ENCODE measurements at regions not wholly inside any gene's neighbourhood (a gene's known extent, or its start where the extent isn't known, plus 50 kb on each side); places are given as distances from the start of the nearest gene placed in this dataset.
"Not testable (repeated sequence)": the region's sequence is repeated elsewhere in the genome, so short reads cannot be mapped to it uniquely, and the experiment has no call there.

DNA sequence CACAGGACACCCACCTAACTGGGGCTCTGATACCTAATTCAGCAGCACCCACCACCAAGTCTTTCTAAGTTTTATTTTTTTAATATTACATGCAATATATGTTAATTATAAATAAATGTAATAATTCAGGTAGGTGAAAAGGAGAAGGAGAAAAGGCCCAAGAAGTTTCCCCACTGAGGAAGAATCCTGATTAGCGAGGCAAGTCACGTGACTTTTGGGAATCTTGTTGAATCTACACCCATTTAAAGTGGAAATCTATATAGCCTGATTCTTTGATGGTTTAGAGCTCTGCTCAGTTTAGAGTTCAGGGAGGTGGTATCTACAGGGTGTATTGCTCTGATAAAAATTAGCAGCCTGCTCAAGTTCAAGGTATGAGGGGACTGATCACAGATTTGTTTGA lies 947.1 kb upstream of the DEFB115 start:
- H3K36me3 ChIP-seq (replicated peaks in 1 of 2; ENCODE audit: control insufficient read depth in 1 of 2, insufficient read depth in 2 of 2, low read length in 2 of 2); H3K9me3 ChIP-seq (ENCODE audit: low read length); H3K4me2 ChIP-seq (ENCODE audit: low read depth, low read length); H4K20me1 ChIP-seq (ENCODE audit: insufficient read depth, low read length); CTCF ChIA-PET (ENCODE audit: low intra/inter-chr PET ratio, low total read pairs); H3K4me1 ChIP-seq (ENCODE audit: insufficient read depth, low read length); in situ Hi-C loops (cut with HindIII; ENCODE audit: extremely low pct_ligation_motif_present, low pct_unique_long_range_greater_than_20kb); H3K9ac ChIP-seq (ENCODE audit: insufficient read depth, low read depth, low read length); H3K79me2 ChIP-seq (ENCODE audit: insufficient read depth, low read length); BruUV-seq (replicated peaks); DNase-seq (ENCODE audit: low spot score); H3K27me3 ChIP-seq (ENCODE audit: control insufficient read depth in 1 of 2, insufficient read depth in 2 of 2, low read length in 2 of 2); H3K27ac ChIP-seq (ENCODE audit: extremely low read length, insufficient read depth, low read length); intact Hi-C loops (cut with micrococcal nuclease; ENCODE audit: unreplicated experiment); ATAC-seq; POLR2A ChIA-PET; H3K4me3 ChIP-seq (replicated peaks in 1 of 3; ENCODE audit: insufficient read depth in 1 of 3, low read depth in 2 of 3, low read length in 3 of 3); FAIRE-seq; H2AFZ ChIP-seq (ENCODE audit: low read length): not testable (repeated sequence)
- TF ChIP-seq, protein P1, sequence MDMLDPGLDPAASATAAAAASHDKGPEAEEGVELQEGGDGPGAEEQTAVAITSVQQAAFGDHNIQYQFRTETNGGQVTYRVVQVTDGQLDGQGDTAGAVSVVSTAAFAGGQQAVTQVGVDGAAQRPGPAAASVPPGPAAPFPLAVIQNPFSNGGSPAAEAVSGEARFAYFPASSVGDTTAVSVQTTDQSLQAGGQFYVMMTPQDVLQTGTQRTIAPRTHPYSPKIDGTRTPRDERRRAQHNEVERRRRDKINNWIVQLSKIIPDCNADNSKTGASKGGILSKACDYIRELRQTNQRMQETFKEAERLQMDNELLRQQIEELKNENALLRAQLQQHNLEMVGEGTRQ (IDR thresholded peaks at IDR 0.05; ENCODE audit: low read depth, low read length) = peak; percentile 70
- TF ChIP-seq, protein P1 (CRISPR knock-in tag; IDR thresholded peaks at IDR 0.05; ENCODE audit: borderline replicate concordance) = not testable (repeated sequence)
- peak; percentile 85 for TF ChIP-seq RAD51 (IDR thresholded peaks at IDR 0.05; ENCODE audit: borderline replicate concordance)
- 13% methylated on average over 2 of the region's 2 CpGs for WGBS (ENCODE audit: low lambda C conversion rate)

DNA sequence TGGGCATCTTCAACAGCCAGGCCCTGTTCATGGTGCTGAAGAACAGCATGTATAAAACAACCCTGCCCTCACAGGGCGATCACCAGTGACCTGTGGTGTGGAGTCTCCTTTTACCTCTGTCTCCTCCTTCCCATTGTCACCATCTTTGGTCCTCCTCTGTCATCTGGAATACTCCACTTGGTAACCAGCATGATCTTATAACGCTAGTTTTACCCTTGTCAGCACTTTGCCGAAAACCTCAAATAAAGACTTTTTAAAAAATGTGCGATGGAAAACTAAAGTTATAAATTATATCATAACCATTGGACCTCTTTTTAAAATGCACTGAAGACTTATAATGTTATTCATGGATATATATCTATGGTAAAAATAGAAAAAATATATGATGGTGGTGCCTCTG lies 945.2 kb upstream of the DEFB115 start:
- WGBS (ENCODE audit: low lambda C conversion rate) = 55% methylated on average over 4 of the region's 4 CpGs
- DNase-seq (ENCODE audit: low spot score); H3K27me3 ChIP-seq (ENCODE audit: control insufficient read depth in 1 of 2, insufficient read depth in 2 of 2, low read length in 2 of 2); H2AFZ ChIP-seq (ENCODE audit: low read length); H3K36me3 ChIP-seq (replicated peaks in 1 of 2; ENCODE audit: control insufficient read depth in 1 of 2, insufficient read depth in 2 of 2, low read length in 2 of 2); H3K9ac ChIP-seq (ENCODE audit: insufficient read depth, low read depth, low read length); CTCF ChIA-PET (ENCODE audit: low intra/inter-chr PET ratio, low total read pairs); H3K4me3 ChIP-seq (replicated peaks in 1 of 3; ENCODE audit: insufficient read depth in 1 of 3, low read depth in 2 of 3, low read length in 3 of 3); POLR2A ChIA-PET; in situ Hi-C loops (cut with HindIII; ENCODE audit: extremely low pct_ligation_motif_present, low pct_unique_long_range_greater_than_20kb); ATAC-seq; H3K79me2 ChIP-seq (ENCODE audit: insufficient read depth, low read length); FAIRE-seq; H4K20me1 ChIP-seq (ENCODE audit: insufficient read depth, low read length); H3K27ac ChIP-seq (ENCODE audit: extremely low read length, insufficient read depth, low read length); H3K4me2 ChIP-seq (ENCODE audit: low read depth, low read length); intact Hi-C loops (cut with micrococcal nuclease; ENCODE audit: unreplicated experiment); H3K9me3 ChIP-seq (ENCODE audit: low read length); H3K4me1 ChIP-seq (ENCODE audit: insufficient read depth, low read length); BruUV-seq (replicated peaks): not testable (repeated sequence)
- peak in 1 of 2 experiments; percentile 50; a peak in 2 of 4 replicates for TF ChIP-seq MAFK (conservative IDR thresholded peaks at IDR 0.05 in 1 of 2, IDR thresholded peaks at IDR 0.05 in 1 of 2; ENCODE audit: low read length in 2 of 2)
- TF ChIP-seq MAFF (IDR thresholded peaks at IDR 0.05; ENCODE audit: low read depth, low read length) = 0 out of 2 replicates have a peak, but pooled peaks have one; percentile 16

DNA sequence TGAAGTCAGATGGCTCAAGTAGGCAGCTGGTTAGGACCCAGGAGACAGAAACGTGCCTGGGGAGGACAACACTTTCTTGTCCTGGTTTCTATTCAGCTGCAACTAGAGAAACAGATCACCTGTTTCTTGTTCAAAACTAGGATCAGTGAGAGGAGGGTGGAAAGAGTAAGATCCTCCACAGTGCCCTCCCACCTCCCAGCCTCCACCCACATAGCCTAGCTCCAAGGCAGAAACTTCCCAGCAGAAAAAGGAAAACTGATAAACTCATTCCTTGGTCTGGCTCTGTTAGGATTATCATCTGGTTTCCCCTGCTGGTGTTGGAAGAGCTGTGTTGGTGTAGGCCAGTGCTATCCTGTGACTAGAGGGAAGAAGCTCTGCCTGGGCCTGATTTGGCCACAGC lies 943.8 kb upstream of the DEFB115 start:
- H2AFZ ChIP-seq (ENCODE audit: low read length); intact Hi-C loops (cut with micrococcal nuclease; ENCODE audit: unreplicated experiment); POLR2A ChIA-PET; H3K36me3 ChIP-seq (replicated peaks in 1 of 2; ENCODE audit: control insufficient read depth in 1 of 2, insufficient read depth in 2 of 2, low read length in 2 of 2); H3K27ac ChIP-seq (ENCODE audit: extremely low read length, insufficient read depth, low read length); H3K4me2 ChIP-seq (ENCODE audit: low read depth, low read length); H3K9me3 ChIP-seq (ENCODE audit: low read length); H3K9ac ChIP-seq (ENCODE audit: insufficient read depth, low read depth, low read length); H3K4me3 ChIP-seq (replicated peaks in 1 of 3; ENCODE audit: insufficient read depth in 1 of 3, low read depth in 2 of 3, low read length in 3 of 3); in situ Hi-C loops (cut with HindIII; ENCODE audit: extremely low pct_ligation_motif_present, low pct_unique_long_range_greater_than_20kb); H3K79me2 ChIP-seq (ENCODE audit: insufficient read depth, low read length); CTCF ChIA-PET (ENCODE audit: low intra/inter-chr PET ratio, low total read pairs); H3K4me1 ChIP-seq (ENCODE audit: insufficient read depth, low read length); H4K20me1 ChIP-seq (ENCODE audit: insufficient read depth, low read length); DNase-seq (ENCODE audit: low spot score); FAIRE-seq; ATAC-seq; H3K27me3 ChIP-seq (ENCODE audit: control insufficient read depth in 1 of 2, insufficient read depth in 2 of 2, low read length in 2 of 2); BruUV-seq (replicated peaks): not testable (repeated sequence)
- WGBS (ENCODE audit: low lambda C conversion rate) = 0% methylated on average over 1 of the region's 1 CpG
